MCF 10A (cell line): ENCODE measurements at regions not wholly inside any gene's neighbourhood (a gene's known extent, or its start where the extent isn't known, plus 50 kb on each side); places are given as distances from the start of the nearest gene placed in this dataset.

ENCODE experiments used
- BruUV-seq: library from RNA; stranded (reverse); fragments of 400-500 nt; replicated peaks from 2 replicates; lab custom pipeline; 2021; lab: Mats Ljungman, UMichigan
- CTCF ChIA-PET: fragments of 300-600 bp; sonication (Branson Sonifier 250); formaldehyde crosslinking; extraction: SDS; loops from one replicate; lab custom pipeline; 2021; ENCODE audit warnings: antibody characterized with exemption, inconsistent platforms; lab: Yijun Ruan, JAX
- POLR2A ChIA-PET: fragments of 300-600, 350-650 bp; sonication (Branson Sonifier 250); formaldehyde crosslinking; extraction: SDS; loops from one replicate; lab custom pipeline; 2020; ENCODE audit warnings: antibody characterized with exemption, inconsistent platforms; lab: Yijun Ruan, JAX
- DNase-seq: peaks from one replicate; pipeline ENCODE4 v3.0.0-alpha.2; 2018; ENCODE audit not compliant: unreplicated experiment
- H3K27ac Mint-ChIP-seq: one replicate; pipeline ENCODE4 v1.8.0; 2022; ENCODE audit warnings: mild to moderate bottlenecking, low read depth, mixed read lengths; ENCODE audit not compliant: unreplicated experiment
- H3K27me3 Mint-ChIP-seq: one replicate; pipeline ENCODE4 v1.8.0; 2022; ENCODE audit warnings: mixed read lengths; ENCODE audit not compliant: insufficient read depth, unreplicated experiment
- H3K36me3 Mint-ChIP-seq: one replicate; pipeline ENCODE4 v1.8.0; 2022; ENCODE audit warnings: mild to moderate bottlenecking, moderate library complexity, mixed read lengths; ENCODE audit not compliant: insufficient read depth, unreplicated experiment
- H3K4me1 Mint-ChIP-seq: one replicate; pipeline ENCODE4 v1.8.0; 2022; ENCODE audit warnings: mixed read lengths; ENCODE audit not compliant: insufficient read depth, unreplicated experiment
- H3K4me3 Mint-ChIP-seq: one replicate; pipeline ENCODE4 v1.8.0; 2022; ENCODE audit warnings: mild to moderate bottlenecking, moderate library complexity, mixed read lengths; ENCODE audit not compliant: unreplicated experiment
- H3K9me3 Mint-ChIP-seq: one replicate; pipeline ENCODE4 v1.8.0; 2022; ENCODE audit warnings: mixed read lengths; ENCODE audit not compliant: unreplicated experiment
- CTCF ChIP-seq: fragments of 200-600 bp; IDR thresholded peaks from one replicate; pipeline ENCODE4 v1.8.0; 2022; ENCODE audit warnings: antibody characterized with exemption, mild to moderate bottlenecking; ENCODE audit not compliant: unreplicated experiment
- intact Hi-C: fragments of 100-400 bp; cut with micrococcal nuclease; formaldehyde crosslinking; loops from 2 replicates; pipeline ENCODE4 v1.14.1; 2022

GRCh38 chr3:82957696-82958095 is 1196.3 kb upstream of the GBE1 start:
- Mint-ChIP-seq H3K27ac (no peak overlapping the region), H3K4me1 (no peaks in the 10 kb centered on the region), H3K36me3 (no peaks in the 10 kb centered on the region), H3K4me3 (no peak overlapping the region), H3K27me3 (no peaks in the 10 kb centered on the region), H3K9me3 (peaks cover 6% of the 10 kb centered on the region)
- ChIA-PET CTCF (no interaction called here), POLR2A (no interaction called here)
- intact Hi-C loops: no loop called here
- DNase-seq: no peak
- no TSS peak for BruUV-seq
- TF ChIP-seq CTCF: no peak

- no peak overlapping the region for H3K27ac Mint-ChIP-seq
- intact Hi-C loops: no loop called here
- H3K36me3 Mint-ChIP-seq: no peaks in the 10 kb centered on the region
- no peaks in the 10 kb centered on the region for H3K4me1 Mint-ChIP-seq
- no peak for TF ChIP-seq CTCF
- ChIA-PET POLR2A (interaction anchor here (0.5 kb wide), 1 partner anchor 13 kb away, joined by 3 read pairs; no protein-coding TSS in a partner anchor), CTCF (no interaction called here)
- H3K4me3 Mint-ChIP-seq: no peak overlapping the region
- H3K9me3 Mint-ChIP-seq: peaks cover 8% of the 10 kb centered on the region
- no TSS peak for BruUV-seq
- no peaks in the 10 kb centered on the region for H3K27me3 Mint-ChIP-seq
- DNase-seq: no peak
Observed at GRCh38 chr3:82957079-82957478, 1195.6 kb upstream of the GBE1 start.

- no peak for TF ChIP-seq CTCF
- no peak overlapping the region for H3K27ac Mint-ChIP-seq
- H3K9me3 Mint-ChIP-seq: peaks cover 8% of the 10 kb centered on the region
- DNase-seq: no peak
- H3K27me3 Mint-ChIP-seq: no peaks in the 10 kb centered on the region
- no TSS peak for BruUV-seq
- intact Hi-C loops: no loop called here
- POLR2A ChIA-PET: interaction anchor here (0.6 to 0.7 kb wide), 2 partner anchors 365 to 560 kb away, joined by 3 read pairs; no protein-coding TSS in a partner anchor
- CTCF ChIA-PET: no interaction called here
- no peak overlapping the region for H3K4me3 Mint-ChIP-seq
- no peaks in the 10 kb centered on the region for H3K4me1 Mint-ChIP-seq
- H3K36me3 Mint-ChIP-seq: no peaks in the 10 kb centered on the region
Observed at GRCh38 chr3:82954486-82954885, 1193.0 kb upstream of the GBE1 start.

- ChIA-PET POLR2A (no interaction called here), CTCF (no interaction called here)
- Mint-ChIP-seq H3K4me3 (no peak overlapping the region), H3K4me1 (no peaks in the 10 kb centered on the region), H3K9me3 (peaks cover 8% of the 10 kb centered on the region), H3K27me3 (no peaks in the 10 kb centered on the region), H3K27ac (no peak overlapping the region), H3K36me3 (no peaks in the 10 kb centered on the region)
- no peak for DNase-seq
- intact Hi-C loops: no loop called here
- no peak for TF ChIP-seq CTCF
- BruUV-seq: no TSS peak
Observed at GRCh38 chr3:82942041-82942440, 1180.6 kb upstream of the GBE1 start.
